HepG2 (cell line): ENCODE measurements at regions not wholly inside any gene's neighbourhood (a gene's known extent, or its start where the extent isn't known, plus 50 kb on each side); places are given as distances from the start of the nearest gene placed in this dataset.

Experiments used
- ATAC-seq: fragments of 200-7000 bp; cut with Tn5 transposase; 3 replicates; pipeline ENCODE4 v1.9.1; 2020; ENCODE audit warnings: mild to moderate bottlenecking, moderate library complexity
- BruUV-seq: library from RNA; stranded (reverse); fragments of 400-500 nt; replicated peaks from 2 replicates; lab custom pipeline; 2021; lab: Mats Ljungman, UMichigan
- CTCF ChIA-PET: fragments of 300-600 bp; formaldehyde crosslinking; extraction: SDS; loops from one replicate; lab custom pipeline; 2021; ENCODE audit warnings: low total read pairs, inconsistent platforms, low intra/inter-chr PET ratio; lab: Yijun Ruan, JAX
- POLR2A ChIA-PET: fragments of 350-600 bp; sonication (Branson Sonifier 250); formaldehyde crosslinking; loops from one replicate; lab custom pipeline; 2020; ENCODE audit warnings: antibody characterized with exemption, inconsistent platforms; lab: Yijun Ruan, JAX
- DNase-seq: peaks from one replicate; pipeline ENCODE4 v3.0.0-alpha.2; 2015; ENCODE audit warnings: low spot score
- FAIRE-seq: peaks from 3 replicates; lab custom pipeline; 2011; peaks lifted over from hg19 to GRCh38; lab: Jason Lieb, UNC
- H2AFZ ChIP-seq: one replicate; pipeline ENCODE4 v1.6.1; 2011; ENCODE audit warnings: low read length, inconsistent platforms
- H3K27ac ChIP-seq: fragments of 300-600 bp; 3 replicates; pipeline ENCODE4 v1.8.0; 2011; ENCODE audit warnings: mixed run types, mild to moderate bottlenecking, mixed read lengths, low read length, inconsistent platforms; ENCODE audit not compliant: insufficient read depth; ENCODE audit errors: extremely low read length
- H3K27me3 ChIP-seq, 2 experiments: fragments of 200-600 bp in 1 of 2; 2 replicates in 1 of 2; 3 replicates in 1 of 2; pipeline versions ENCODE4 v1.6.0 to v1.8.0; 2011; ENCODE audit warnings: low read length in 2 of 2, mild to moderate bottlenecking in 2 of 2, moderate library complexity in 2 of 2, inconsistent platforms in 1 of 2; ENCODE audit not compliant: insufficient read depth in 2 of 2, control insufficient read depth in 1 of 2
- H3K36me3 ChIP-seq, 2 experiments: fragments of 200-600 bp in 1 of 2; replicated peaks in 1 of 2; 2 replicates in 1 of 2; 3 replicates in 1 of 2; pipeline versions ENCODE4 v1.5.1 to v1.8.0; 2011; ENCODE audit warnings: low read length in 2 of 2, inconsistent platforms in 1 of 2; ENCODE audit not compliant: insufficient read depth in 2 of 2, control insufficient read depth in 1 of 2
- H3K4me1 ChIP-seq: 2 replicates; pipeline ENCODE4 v1.5.1; 2012; ENCODE audit warnings: low read length, inconsistent platforms; ENCODE audit not compliant: insufficient read depth
- H3K4me2 ChIP-seq: 2 replicates; pipeline ENCODE4 v1.6.0; 2011; ENCODE audit warnings: low read depth, low read length, inconsistent platforms
- H3K4me3 ChIP-seq, 3 experiments: fragments of 200-600 bp in 1 of 3; sonication (generic), shearing (Covaris generic) in 1 of 3; replicated peaks in 1 of 3; 2 replicates each; pipeline ENCODE4 v1.5.1; 2011 to 2016; ENCODE audit warnings: low read length in 3 of 3, inconsistent platforms in 2 of 3, low read depth in 2 of 3, mild to moderate bottlenecking in 2 of 3, control low read depth in 1 of 3, mixed read lengths in 1 of 3; ENCODE audit not compliant: insufficient read depth in 1 of 3
- H3K79me2 ChIP-seq: one replicate; pipeline ENCODE4 v1.6.1; 2011; ENCODE audit warnings: low read length, inconsistent platforms; ENCODE audit not compliant: insufficient read depth
- H3K9ac ChIP-seq: 2 replicates; pipeline ENCODE4 v1.6.0; 2011; ENCODE audit warnings: mild to moderate bottlenecking, low read depth, low read length, inconsistent platforms; ENCODE audit not compliant: insufficient read depth
- H3K9me3 ChIP-seq: 2 replicates; pipeline ENCODE4 v1.5.1; 2012; ENCODE audit warnings: mild to moderate bottlenecking, low read length
- H4K20me1 ChIP-seq: 2 replicates; pipeline ENCODE4 v1.6.0; 2011; ENCODE audit warnings: inconsistent platforms, mild to moderate bottlenecking, low read length, moderate library complexity; ENCODE audit not compliant: insufficient read depth
- DR1 ChIP-seq: sonication (generic); formaldehyde crosslinking; IDR thresholded peaks from 2 replicates; pipeline ENCODE4 v1.8.0; 2021; ENCODE audit warnings: mild to moderate bottlenecking, missing genetic modification reagents, inconsistent platforms
- HHEX ChIP-seq: IDR thresholded peaks from 2 replicates; pipeline ENCODE4 v1.6.1; 2016; ENCODE audit warnings: control low read depth
- JUN ChIP-seq: sonication (generic); formaldehyde crosslinking; IDR thresholded peaks from 2 replicates; pipeline ENCODE4 v1.4.0; 2020; ENCODE audit warnings: mild to moderate bottlenecking, missing genetic modification reagents
- KMT2B ChIP-seq: IDR thresholded peaks from 2 replicates; pipeline ENCODE4 v1.6.1; 2016; ENCODE audit warnings: missing genetic modification reagents, missing compliant biosample characterization
- MAFF ChIP-seq: IDR thresholded peaks from 2 replicates; pipeline ENCODE4 v1.6.1; 2011; ENCODE audit warnings: low read depth, low read length, improper control_type of control experiment
- NCOA2 ChIP-seq: sonication (generic); formaldehyde crosslinking; IDR thresholded peaks from 2 replicates; pipeline ENCODE4 v1.8.0; 2022; ENCODE audit warnings: inconsistent platforms
- NFE2 ChIP-seq: sonication (generic); formaldehyde crosslinking; IDR thresholded peaks from 2 replicates; pipeline ENCODE4 v1.4.0; 2020; ENCODE audit warnings: missing genetic modification reagents
- ZNF709 ChIP-seq: sonication (generic); formaldehyde crosslinking; IDR thresholded peaks from 2 replicates; pipeline ENCODE4 v1.5.0; 2020; ENCODE audit warnings: mild to moderate bottlenecking, missing genetic modification reagents
- WGBS: methylation state at CpG from one replicate; pipeline ENCODE4 v1.1.6; 2017; ENCODE audit warnings: low lambda C conversion rate; 5-methylcytosine and 5-hydroxymethylcytosine counted together
- in situ Hi-C: cut with HindIII; loops from 2 replicates; pipeline ENCODE4 v1.10.0; 2017; ENCODE audit warnings: low pct_unique_long_range_greater_than_20kb; ENCODE audit not compliant: extremely low pct_ligation_motif_present
- intact Hi-C: fragments of 100-400 bp; cut with micrococcal nuclease; formaldehyde crosslinking; loops from one replicate; pipeline ENCODE4 v1.10.0; 2022; ENCODE audit not compliant: unreplicated experiment
- TF ChIP-seq, protein P1 (sequence below): fragments of 450-650 bp; IDR thresholded peaks from 2 replicates; pipeline ENCODE4 v1.6.1; 2016

DNA sequence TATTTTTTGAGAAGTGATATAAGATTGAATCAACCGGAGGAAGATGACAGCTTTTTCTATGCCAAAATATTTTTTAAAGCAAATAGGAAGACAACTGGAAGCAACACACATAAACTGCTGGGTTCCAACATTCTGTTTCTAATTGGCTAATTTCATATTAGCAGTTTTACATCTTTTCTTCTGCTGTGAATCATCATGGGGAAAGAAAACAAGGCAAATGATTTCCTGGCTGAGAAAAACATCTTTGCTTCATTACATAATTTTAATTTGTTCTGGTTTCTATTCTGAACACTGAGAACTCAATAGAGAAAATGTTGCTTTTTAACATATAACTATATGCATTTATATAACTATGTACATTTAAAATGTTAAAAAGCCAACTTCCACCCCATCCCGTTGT is 2518.5 kb downstream of the ARAP2 start (continued):
- TF ChIP-seq NFE2 (CRISPR knock-in tag) (no peak), MAFF (no peak), HHEX (CRISPR knock-in tag) (no peak), JUN (CRISPR knock-in tag) (no peak)

DNA sequence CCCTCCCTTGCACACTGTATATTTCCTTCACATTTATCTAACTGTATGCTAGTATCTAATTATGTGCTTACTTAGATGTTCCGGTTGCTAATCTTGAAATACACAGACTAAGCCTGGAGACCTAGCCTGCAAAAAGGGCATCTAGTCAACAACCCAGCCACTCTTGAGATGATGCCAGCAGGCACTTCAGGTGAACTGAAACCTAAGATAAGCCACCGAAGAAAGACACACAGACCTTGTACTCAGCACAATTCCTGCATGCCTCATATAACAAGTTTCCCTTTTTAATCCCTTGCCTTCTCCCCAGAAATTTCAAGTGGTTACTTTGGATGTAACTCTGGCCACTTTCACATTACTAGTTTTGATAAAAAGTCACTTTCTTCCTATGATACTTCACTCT is 2506.6 kb downstream of the ARAP2 start:
- no peak overlapping the region for H3K9ac ChIP-seq
- H3K4me1 ChIP-seq = no peaks in the 10 kb centered on the region
- intact Hi-C loops (no loop called here), in situ Hi-C loops (no loop called here)
- H3K79me2 ChIP-seq = no peaks in the 10 kb centered on the region
- ATAC-seq = no peak
- no peak overlapping the region for H2AFZ ChIP-seq
- peaks cover 78% of the 10 kb centered on the region for H3K9me3 ChIP-seq
- no peaks in the 10 kb centered on the region for H3K27me3 ChIP-seq
- no peak overlapping the region for H3K4me2 ChIP-seq
- POLR2A ChIA-PET = no interaction called here
- TF ChIP-seq, protein P1, sequence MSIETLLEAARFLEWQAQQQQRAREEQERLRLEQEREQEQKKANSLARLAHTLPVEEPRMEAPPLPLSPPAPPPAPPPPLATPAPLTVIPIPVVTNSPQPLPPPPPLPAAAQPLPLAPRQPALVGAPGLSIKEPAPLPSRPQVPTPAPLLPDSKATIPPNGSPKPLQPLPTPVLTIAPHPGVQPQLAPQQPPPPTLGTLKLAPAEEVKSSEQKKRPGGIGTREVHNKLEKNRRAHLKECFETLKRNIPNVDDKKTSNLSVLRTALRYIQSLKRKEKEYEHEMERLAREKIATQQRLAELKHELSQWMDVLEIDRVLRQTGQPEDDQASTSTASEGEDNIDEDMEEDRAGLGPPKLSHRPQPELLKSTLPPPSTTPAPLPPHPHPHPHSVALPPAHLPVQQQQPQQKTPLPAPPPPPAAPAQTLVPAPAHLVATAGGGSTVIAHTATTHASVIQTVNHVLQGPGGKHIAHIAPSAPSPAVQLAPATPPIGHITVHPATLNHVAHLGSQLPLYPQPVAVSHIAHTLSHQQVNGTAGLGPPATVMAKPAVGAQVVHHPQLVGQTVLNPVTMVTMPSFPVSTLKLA = no peak
- TF ChIP-seq KMT2B (CRISPR knock-in tag) = no peak
- no peak for TF ChIP-seq DR1
- TF ChIP-seq NCOA2 (CRISPR knock-in tag) = no peak
- no peak for TF ChIP-seq ZNF709 (CRISPR knock-in tag)
- TF ChIP-seq, all 625 proteins: peak for 0
- WGBS = 26% methylated on average over 2 of the region's 2 CpGs
- no peak overlapping the region for H3K27ac ChIP-seq
- CTCF ChIA-PET = no interaction called here
- no peak for DNase-seq
- no peaks in the 10 kb centered on the region for H3K36me3 ChIP-seq
- FAIRE-seq = no peak
- H4K20me1 ChIP-seq = no peaks in the 10 kb centered on the region
- no TSS peak for BruUV-seq
- no peak overlapping the region for H3K4me3 ChIP-seq
